ENCODE measurements at regions not wholly inside any gene's neighbourhood (a gene's known extent, or its start where the extent isn't known, plus 50 kb on each side); places are given as distances from the start of the nearest gene placed in this dataset.

- no peaks in the 10 kb centered on the region for H4K20me1 ChIP-seq (ENCODE audit: low read depth, low read length)
- no peaks in the 10 kb centered on the region for H3K9me2 ChIP-seq (replicated peaks; ENCODE audit: insufficient read depth, low read length)
- H3F3A ChIP-seq (ENCODE audit: insufficient read depth): no peaks in the 10 kb centered on the region
- no peak overlapping the region for H2AFZ ChIP-seq (ENCODE audit: low read depth, low read length, severe bottlenecking)
- H3K4me3 ChIP-seq (ENCODE audit: insufficient read depth, low read length, poor library complexity, severe bottlenecking): no peak overlapping the region
- TF ChIP-seq CTCF (IDR thresholded peaks at IDR 0.05; ENCODE audit: insufficient read depth, low read length, poor library complexity, severe bottlenecking): no peak
- no peak for TF ChIP-seq EZH2phosphoT487 (conservative IDR thresholded peaks at IDR 0.05; ENCODE audit: low read length)
- no peaks in the 10 kb centered on the region for H3K27me3 ChIP-seq (ENCODE audit: low read length)
- no peak overlapping the region for H3K4me2 ChIP-seq (ENCODE audit: low read depth, low read length, poor library complexity, severe bottlenecking)
- H3K36me3 ChIP-seq (ENCODE audit: low read length): peaks cover 4% of the 10 kb centered on the region; the same call in 1 of the 2 replicates
- no peaks in the 10 kb centered on the region for H3K9me3 ChIP-seq (ENCODE audit: insufficient read depth, low read length)
- H3K9ac ChIP-seq (ENCODE audit: low read length): no peak overlapping the region
- no peak overlapping the region for H3K27ac ChIP-seq (ENCODE audit: low read depth, low read length)
- no peaks in the 10 kb centered on the region for H3K79me2 ChIP-seq (ENCODE audit: insufficient read depth, low read length)
These were observed 66.5 kb upstream of the TLK1 start for GRCh38 chr2:171227066-171227782.

DNA sequence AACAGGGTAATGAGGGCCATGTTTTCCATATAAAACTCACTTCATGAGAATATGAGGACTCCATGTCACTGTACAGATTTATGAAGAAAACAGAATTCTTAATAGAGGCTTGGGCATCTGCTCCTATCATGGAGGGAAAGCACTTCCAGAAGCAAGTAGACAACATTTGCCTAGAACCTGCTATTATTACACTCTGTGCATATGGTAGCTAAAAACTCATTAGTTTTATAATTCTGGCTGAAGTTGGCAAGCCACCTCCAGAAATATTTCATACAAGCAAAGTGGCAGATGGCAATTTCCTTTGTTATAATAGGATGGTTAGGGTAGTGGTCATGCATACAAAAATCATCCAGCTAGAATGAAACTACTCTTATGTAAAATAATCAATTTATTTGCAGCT lies 65.8 kb upstream of the TLK1 start:
- Histone ChIP-seq H3K4me3 (ENCODE audit: insufficient read depth, low read length, poor library complexity, severe bottlenecking) (no peak overlapping the region), H3K9me2 (replicated peaks; ENCODE audit: insufficient read depth, low read length) (no peaks in the 10 kb centered on the region), H3K36me3 (ENCODE audit: low read length) (peaks cover 4% of the 10 kb centered on the region; the same call in 1 of the 2 replicates), H3K27me3 (ENCODE audit: low read length) (no peaks in the 10 kb centered on the region), H3K27ac (ENCODE audit: low read depth, low read length) (no peak overlapping the region), H3K9ac (ENCODE audit: low read length) (no peak overlapping the region), H2AFZ (ENCODE audit: low read depth, low read length, severe bottlenecking) (no peak overlapping the region), H3K9me3 (ENCODE audit: insufficient read depth, low read length) (no peaks in the 10 kb centered on the region), H3K79me2 (ENCODE audit: insufficient read depth, low read length) (no peaks in the 10 kb centered on the region), H4K20me1 (ENCODE audit: low read depth, low read length) (no peaks in the 10 kb centered on the region), H3F3A (ENCODE audit: insufficient read depth) (no peaks in the 10 kb centered on the region), H3K4me2 (ENCODE audit: low read depth, low read length, poor library complexity, severe bottlenecking) (no peak overlapping the region)
- no peak for TF ChIP-seq EZH2phosphoT487 (conservative IDR thresholded peaks at IDR 0.05; ENCODE audit: low read length)
- TF ChIP-seq CTCF (IDR thresholded peaks at IDR 0.05; ENCODE audit: insufficient read depth, low read length, poor library complexity, severe bottlenecking): no peak

- H3K9me3 ChIP-seq (ENCODE audit: insufficient read depth, low read length): no peaks in the 10 kb centered on the region
- no peaks in the 10 kb centered on the region for H3K79me2 ChIP-seq (ENCODE audit: insufficient read depth, low read length)
- no peak overlapping the region for H3K9ac ChIP-seq (ENCODE audit: low read length)
- H4K20me1 ChIP-seq (ENCODE audit: low read depth, low read length): no peaks in the 10 kb centered on the region
- H3K27me3 ChIP-seq (ENCODE audit: low read length): no peaks in the 10 kb centered on the region
- no peak overlapping the region for H3K4me2 ChIP-seq (ENCODE audit: low read depth, low read length, poor library complexity, severe bottlenecking)
- H3F3A ChIP-seq (ENCODE audit: insufficient read depth): no peaks in the 10 kb centered on the region
- no peak for TF ChIP-seq EZH2phosphoT487 (conservative IDR thresholded peaks at IDR 0.05; ENCODE audit: low read length)
- no peak for TF ChIP-seq CTCF (IDR thresholded peaks at IDR 0.05; ENCODE audit: insufficient read depth, low read length, poor library complexity, severe bottlenecking)
- no peak overlapping the region for H3K4me3 ChIP-seq (ENCODE audit: insufficient read depth, low read length, poor library complexity, severe bottlenecking)
- peaks cover 4% of the 10 kb centered on the region; the same call in 1 of the 2 replicates for H3K36me3 ChIP-seq (ENCODE audit: low read length)
- no peak overlapping the region for H3K27ac ChIP-seq (ENCODE audit: low read depth, low read length)
- no peaks in the 10 kb centered on the region for H3K9me2 ChIP-seq (replicated peaks; ENCODE audit: insufficient read depth, low read length)
- H2AFZ ChIP-seq (ENCODE audit: low read depth, low read length, severe bottlenecking): no peak overlapping the region
These were observed 65.3 kb upstream of the TLK1 start for GRCh38 chr2:171225989-171226388.
